Liver (tissue), 3 donors: ENCODE measurements at regions not wholly inside any gene's neighbourhood (a gene's known extent, or its start where the extent isn't known, plus 50 kb on each side); places are given as distances from the start of the nearest gene placed in this dataset.

Source experiments
- ATF3 ChIP-seq: IDR thresholded peaks from 2 replicates; pipeline ENCODE4 v1.6.1; 2016; ENCODE audit warnings: antibody characterized with exemption
- FOXA2 ChIP-seq: IDR thresholded peaks from 2 replicates; pipeline ENCODE4 v1.6.1; 2016; ENCODE audit warnings: antibody characterized with exemption
- GABPA ChIP-seq, 2 donors: IDR thresholded peaks in 1 of 2; conservative IDR thresholded peaks in 1 of 2; 2 replicates each; pipeline ENCODE4 v1.6.1; 2016; ENCODE audit warnings: antibody characterized with exemption in 2 of 2, mild to moderate bottlenecking in 1 of 2, moderate library complexity in 1 of 2
- HNF4A ChIP-seq, 2 donors: conservative IDR thresholded peaks; 2 replicates each; pipeline ENCODE4 v1.6.1; 2016; ENCODE audit warnings: antibody characterized with exemption in 2 of 2, mild to moderate bottlenecking in 2 of 2
- JUND ChIP-seq, 2 donors: IDR thresholded peaks; 2 replicates each; pipeline ENCODE4 v1.6.1; 2016; ENCODE audit warnings: antibody characterized with exemption in 2 of 2
- NR2F2 ChIP-seq: IDR thresholded peaks from 2 replicates; pipeline ENCODE4 v1.6.1; 2016; ENCODE audit warnings: antibody characterized with exemption
- RAD21 ChIP-seq, 2 donors: IDR thresholded peaks; 2 replicates each; pipeline ENCODE4 v1.6.1; 2016; ENCODE audit warnings: antibody characterized with exemption in 2 of 2, mild to moderate bottlenecking in 2 of 2
- YY1 ChIP-seq: IDR thresholded peaks from 2 replicates; pipeline ENCODE4 v1.6.1; 2016; ENCODE audit warnings: antibody characterized with exemption, mild to moderate bottlenecking
- TF ChIP-seq, protein P1 (sequence below): fragments of 150-350 bp; IDR thresholded peaks from 2 replicates; pipeline ENCODE4 v1.5.1; 2017; ENCODE audit warnings: improper control_type of control experiment, low read depth, low read length; ENCODE audit not compliant: missing input control
- TF ChIP-seq, protein P2 (sequence below): IDR thresholded peaks from 2 replicates; pipeline ENCODE4 v1.6.1; 2016; ENCODE audit warnings: antibody characterized with exemption
- TF ChIP-seq, protein P3 (sequence below): IDR thresholded peaks from 2 replicates; pipeline ENCODE4 v1.6.1; 2016; ENCODE audit warnings: antibody characterized with exemption, mild to moderate bottlenecking
- donor health status: healthy.
- donor health status: healthy.

GRCh38 chr2:168378960-168379669, 77.0 kb upstream of the CERS6 start:
- TF ChIP-seq, protein P1, sequence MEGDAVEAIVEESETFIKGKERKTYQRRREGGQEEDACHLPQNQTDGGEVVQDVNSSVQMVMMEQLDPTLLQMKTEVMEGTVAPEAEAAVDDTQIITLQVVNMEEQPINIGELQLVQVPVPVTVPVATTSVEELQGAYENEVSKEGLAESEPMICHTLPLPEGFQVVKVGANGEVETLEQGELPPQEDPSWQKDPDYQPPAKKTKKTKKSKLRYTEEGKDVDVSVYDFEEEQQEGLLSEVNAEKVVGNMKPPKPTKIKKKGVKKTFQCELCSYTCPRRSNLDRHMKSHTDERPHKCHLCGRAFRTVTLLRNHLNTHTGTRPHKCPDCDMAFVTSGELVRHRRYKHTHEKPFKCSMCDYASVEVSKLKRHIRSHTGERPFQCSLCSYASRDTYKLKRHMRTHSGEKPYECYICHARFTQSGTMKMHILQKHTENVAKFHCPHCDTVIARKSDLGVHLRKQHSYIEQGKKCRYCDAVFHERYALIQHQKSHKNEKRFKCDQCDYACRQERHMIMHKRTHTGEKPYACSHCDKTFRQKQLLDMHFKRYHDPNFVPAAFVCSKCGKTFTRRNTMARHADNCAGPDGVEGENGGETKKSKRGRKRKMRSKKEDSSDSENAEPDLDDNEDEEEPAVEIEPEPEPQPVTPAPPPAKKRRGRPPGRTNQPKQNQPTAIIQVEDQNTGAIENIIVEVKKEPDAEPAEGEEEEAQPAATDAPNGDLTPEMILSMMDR, result no peak
- TF ChIP-seq, protein P2, sequence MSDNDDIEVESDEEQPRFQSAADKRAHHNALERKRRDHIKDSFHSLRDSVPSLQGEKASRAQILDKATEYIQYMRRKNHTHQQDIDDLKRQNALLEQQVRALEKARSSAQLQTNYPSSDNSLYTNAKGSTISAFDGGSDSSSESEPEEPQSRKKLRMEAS, result no peak
- TF ChIP-seq ATF3 (no peak), RAD21 (IDR thresholded peaks at IDR 0.05) (no peak), JUND (IDR thresholded peaks at IDR 0.05) (no peak), GABPA (IDR thresholded peaks at IDR 0.05 in 1 of 2, conservative IDR thresholded peaks at IDR 0.05 in 1 of 2) (no peak), HNF4A (conservative IDR thresholded peaks at IDR 0.05) (no peak), FOXA2 (no peak), NR2F2 (no peak), YY1 (no peak)
- TF ChIP-seq, protein P3, sequence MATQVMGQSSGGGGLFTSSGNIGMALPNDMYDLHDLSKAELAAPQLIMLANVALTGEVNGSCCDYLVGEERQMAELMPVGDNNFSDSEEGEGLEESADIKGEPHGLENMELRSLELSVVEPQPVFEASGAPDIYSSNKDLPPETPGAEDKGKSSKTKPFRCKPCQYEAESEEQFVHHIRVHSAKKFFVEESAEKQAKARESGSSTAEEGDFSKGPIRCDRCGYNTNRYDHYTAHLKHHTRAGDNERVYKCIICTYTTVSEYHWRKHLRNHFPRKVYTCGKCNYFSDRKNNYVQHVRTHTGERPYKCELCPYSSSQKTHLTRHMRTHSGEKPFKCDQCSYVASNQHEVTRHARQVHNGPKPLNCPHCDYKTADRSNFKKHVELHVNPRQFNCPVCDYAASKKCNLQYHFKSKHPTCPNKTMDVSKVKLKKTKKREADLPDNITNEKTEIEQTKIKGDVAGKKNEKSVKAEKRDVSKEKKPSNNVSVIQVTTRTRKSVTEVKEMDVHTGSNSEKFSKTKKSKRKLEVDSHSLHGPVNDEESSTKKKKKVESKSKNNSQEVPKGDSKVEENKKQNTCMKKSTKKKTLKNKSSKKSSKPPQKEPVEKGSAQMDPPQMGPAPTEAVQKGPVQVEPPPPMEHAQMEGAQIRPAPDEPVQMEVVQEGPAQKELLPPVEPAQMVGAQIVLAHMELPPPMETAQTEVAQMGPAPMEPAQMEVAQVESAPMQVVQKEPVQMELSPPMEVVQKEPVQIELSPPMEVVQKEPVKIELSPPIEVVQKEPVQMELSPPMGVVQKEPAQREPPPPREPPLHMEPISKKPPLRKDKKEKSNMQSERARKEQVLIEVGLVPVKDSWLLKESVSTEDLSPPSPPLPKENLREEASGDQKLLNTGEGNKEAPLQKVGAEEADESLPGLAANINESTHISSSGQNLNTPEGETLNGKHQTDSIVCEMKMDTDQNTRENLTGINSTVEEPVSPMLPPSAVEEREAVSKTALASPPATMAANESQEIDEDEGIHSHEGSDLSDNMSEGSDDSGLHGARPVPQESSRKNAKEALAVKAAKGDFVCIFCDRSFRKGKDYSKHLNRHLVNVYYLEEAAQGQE, result no peak
